Liver (tissue), 8 donors: ENCODE measurements at regions not wholly inside any gene's neighbourhood (a gene's known extent, or its start where the extent isn't known, plus 50 kb on each side); places are given as distances from the start of the nearest gene placed in this dataset.
"Not testable (repeated sequence)": the region's sequence is repeated elsewhere in the genome, so short reads cannot be mapped to it uniquely, and the experiment has no call there.

ENCODE experiments used
- DNase-seq: peaks from one replicate; pipeline ENCODE4 v3.0.0-alpha.2; 2017; ENCODE audit warnings: low spot score
- H3K27ac ChIP-seq, 2 donors: one replicate each; pipeline ENCODE4 v1.7.0; 2013; ENCODE audit warnings: inconsistent platforms in 2 of 2, low read length in 2 of 2, control low read depth in 1 of 2, low read depth in 1 of 2, mild to moderate bottlenecking in 1 of 2
- H3K27me3 ChIP-seq, 4 donors: one replicate each; pipeline versions ENCODE4 v1.6.1 to v1.7.0; 2013; ENCODE audit warnings: low read length in 3 of 4, inconsistent platforms in 1 of 4, mild to moderate bottlenecking in 1 of 4, moderate library complexity in 1 of 4; ENCODE audit not compliant: control insufficient read depth in 4 of 4, insufficient read depth in 4 of 4
- H3K36me3 ChIP-seq, 4 donors: one replicate each; pipeline versions ENCODE4 v1.6.1 to v1.7.0; 2013; ENCODE audit warnings: low read length in 3 of 4, mild to moderate bottlenecking in 3 of 4, low read depth in 1 of 4, moderate library complexity in 1 of 4; ENCODE audit not compliant: control insufficient read depth in 4 of 4, insufficient read depth in 3 of 4
- H3K4me1 ChIP-seq, 4 donors: one replicate each; pipeline versions ENCODE4 v1.6.1 to v1.7.0; 2013; ENCODE audit warnings: low read length in 3 of 4, mild to moderate bottlenecking in 3 of 4, moderate library complexity in 1 of 4; ENCODE audit not compliant: control insufficient read depth in 4 of 4, insufficient read depth in 4 of 4
- H3K4me3 ChIP-seq, 3 donors: one replicate each; pipeline versions ENCODE4 v1.6.1 to v1.7.0; 2013; ENCODE audit warnings: low read length in 3 of 3, control low read depth in 1 of 3, low read depth in 1 of 3, mild to moderate bottlenecking in 1 of 3
- H3K9ac ChIP-seq, 2 donors: one replicate each; pipeline ENCODE4 v1.7.0; 2013; ENCODE audit warnings: low read length in 2 of 2, mild to moderate bottlenecking in 2 of 2, moderate library complexity in 2 of 2, control low read depth in 1 of 2, low read depth in 1 of 2
- H3K9me3 ChIP-seq, 4 donors: one replicate each; pipeline versions ENCODE4 v1.6.1 to v1.7.0; 2013; ENCODE audit warnings: low read length in 3 of 4; ENCODE audit not compliant: control insufficient read depth in 4 of 4
- EGR1 ChIP-seq, 2 donors: IDR thresholded peaks; 2 replicates each; pipeline ENCODE4 v1.6.1; 2016 to 2018; ENCODE audit warnings: antibody characterized with exemption in 2 of 2, low read depth in 2 of 2
- FOXA1 ChIP-seq: IDR thresholded peaks from 2 replicates; pipeline ENCODE4 v1.6.1; 2016; ENCODE audit warnings: antibody characterized with exemption
- FOXA2 ChIP-seq: IDR thresholded peaks from 2 replicates; pipeline ENCODE4 v1.6.1; 2016; ENCODE audit warnings: antibody characterized with exemption
- GABPA ChIP-seq, 2 donors: IDR thresholded peaks in 1 of 2; conservative IDR thresholded peaks in 1 of 2; 2 replicates each; pipeline ENCODE4 v1.6.1; 2016; ENCODE audit warnings: antibody characterized with exemption in 2 of 2, mild to moderate bottlenecking in 1 of 2, moderate library complexity in 1 of 2
- HNF4A ChIP-seq, 2 donors: conservative IDR thresholded peaks; 2 replicates each; pipeline ENCODE4 v1.6.1; 2016; ENCODE audit warnings: antibody characterized with exemption in 2 of 2, mild to moderate bottlenecking in 2 of 2
- HNF4G ChIP-seq: IDR thresholded peaks from 2 replicates; pipeline ENCODE4 v1.6.1; 2016; ENCODE audit warnings: antibody characterized with exemption
- JUND ChIP-seq, 2 donors: IDR thresholded peaks; 2 replicates each; pipeline ENCODE4 v1.6.1; 2016; ENCODE audit warnings: antibody characterized with exemption in 2 of 2
- NR2F2 ChIP-seq: IDR thresholded peaks from 2 replicates; pipeline ENCODE4 v1.6.1; 2016; ENCODE audit warnings: antibody characterized with exemption
- RAD21 ChIP-seq, 2 donors: IDR thresholded peaks; 2 replicates each; pipeline ENCODE4 v1.6.1; 2016; ENCODE audit warnings: antibody characterized with exemption in 2 of 2, mild to moderate bottlenecking in 2 of 2
- RXRA ChIP-seq, 2 donors: IDR thresholded peaks; 2 replicates each; pipeline ENCODE4 v1.6.1; 2017 to 2018; ENCODE audit warnings: antibody characterized with exemption in 2 of 2, mild to moderate bottlenecking in 1 of 2
- SP1 ChIP-seq: IDR thresholded peaks from 2 replicates; pipeline ENCODE4 v1.6.1; 2018; ENCODE audit warnings: antibody characterized with exemption, mild to moderate bottlenecking
- TAF1 ChIP-seq: conservative IDR thresholded peaks from 2 replicates; pipeline ENCODE4 v1.6.1; 2016; ENCODE audit warnings: antibody characterized with exemption, mild to moderate bottlenecking
- YY1 ChIP-seq: IDR thresholded peaks from 2 replicates; pipeline ENCODE4 v1.6.1; 2016; ENCODE audit warnings: antibody characterized with exemption, mild to moderate bottlenecking
- WGBS: extraction: QIAGEN DNeasy Blood & Tissue Kit; methylation state at CpG from one replicate; pipeline ENCODE4 v1.1.7; 2013; 5-methylcytosine and 5-hydroxymethylcytosine counted together
- TF ChIP-seq, protein P1 (sequence below): IDR thresholded peaks from 2 replicates; pipeline ENCODE4 v1.6.1; 2016; ENCODE audit warnings: antibody characterized with exemption
- TF ChIP-seq, protein P2 (sequence below): IDR thresholded peaks from 2 replicates; pipeline ENCODE4 v1.6.1; 2016; ENCODE audit warnings: antibody characterized with exemption
- TF ChIP-seq, protein P3 (sequence below): fragments of 150-350 bp; IDR thresholded peaks from 2 replicates; pipeline ENCODE4 v1.5.1; 2017; ENCODE audit warnings: improper control_type of control experiment, low read depth, low read length; ENCODE audit not compliant: missing input control
- TF ChIP-seq, protein P4 (sequence below): IDR thresholded peaks from 2 replicates; pipeline ENCODE4 v1.6.1; 2016; ENCODE audit warnings: antibody characterized with exemption
- TF ChIP-seq, protein P5 (sequence below): IDR thresholded peaks from 2 replicates; pipeline ENCODE4 v1.6.1; 2016; ENCODE audit warnings: antibody characterized with exemption, mild to moderate bottlenecking
- donor health status: healthy.
- donor health status: healthy.
- donor health status: healthy.
- donor health status: healthy.
- donor health status: healthy.

DNA sequence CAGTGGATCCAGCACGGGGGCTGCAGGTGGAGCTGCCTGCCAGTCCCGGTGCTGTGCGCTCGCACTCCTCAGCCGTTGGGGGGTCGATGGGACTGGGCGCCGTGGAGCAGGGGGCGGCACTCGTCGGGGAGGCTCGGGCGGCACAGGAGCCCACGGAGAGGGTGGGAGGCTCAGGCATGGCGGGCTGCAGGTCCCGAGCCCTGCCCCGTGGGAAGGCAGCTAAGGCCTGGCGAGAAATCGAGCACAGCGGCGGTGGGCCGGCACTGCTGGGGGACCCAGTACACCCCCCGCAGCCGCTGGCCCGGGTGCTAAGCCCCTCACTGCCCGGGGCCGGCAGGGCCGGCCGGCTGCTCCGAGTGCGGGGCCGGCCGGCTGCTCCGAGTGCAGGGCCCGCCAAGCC is 52.3 kb upstream of the MARK1 start:
- not testable (repeated sequence) for H3K27me3 ChIP-seq

DNA sequence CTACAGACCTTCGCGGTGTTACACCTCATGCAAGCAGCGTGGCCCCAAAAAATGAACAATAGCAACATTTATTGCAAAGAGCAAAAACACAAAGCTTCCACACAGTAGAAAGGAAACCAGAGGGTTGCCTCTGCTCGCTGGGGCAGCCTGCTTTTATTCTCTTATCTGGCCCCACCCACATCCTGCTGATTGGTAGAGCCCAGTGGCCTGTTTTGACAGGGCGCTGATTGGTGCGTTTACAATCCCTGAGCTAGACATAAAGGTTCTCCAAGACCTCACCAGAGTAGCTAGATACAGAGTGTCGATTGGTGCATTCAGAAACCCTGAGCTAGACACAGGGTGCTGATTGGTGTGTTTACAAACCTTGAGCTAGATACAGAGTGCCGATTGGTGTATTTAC is 52.8 kb upstream of the MARK1 start:
- H3K4me3 ChIP-seq, DNase-seq, H3K4me1 ChIP-seq, H3K27me3 ChIP-seq, H3K9me3 ChIP-seq, H3K36me3 ChIP-seq, H3K9ac ChIP-seq, H3K27ac ChIP-seq: not testable (repeated sequence)
- 91% methylated on average over 8 of the region's 8 CpGs for WGBS

More for the DNA sequence above, 52.3 kb upstream of the MARK1 start:
- not testable (repeated sequence) for H3K36me3 ChIP-seq, DNase-seq, H3K4me1 ChIP-seq, H3K27ac ChIP-seq, H3K9ac ChIP-seq, H3K9me3 ChIP-seq, H3K4me3 ChIP-seq
- WGBS, result 91% methylated on average over 35 of the region's 35 CpGs

DNA sequence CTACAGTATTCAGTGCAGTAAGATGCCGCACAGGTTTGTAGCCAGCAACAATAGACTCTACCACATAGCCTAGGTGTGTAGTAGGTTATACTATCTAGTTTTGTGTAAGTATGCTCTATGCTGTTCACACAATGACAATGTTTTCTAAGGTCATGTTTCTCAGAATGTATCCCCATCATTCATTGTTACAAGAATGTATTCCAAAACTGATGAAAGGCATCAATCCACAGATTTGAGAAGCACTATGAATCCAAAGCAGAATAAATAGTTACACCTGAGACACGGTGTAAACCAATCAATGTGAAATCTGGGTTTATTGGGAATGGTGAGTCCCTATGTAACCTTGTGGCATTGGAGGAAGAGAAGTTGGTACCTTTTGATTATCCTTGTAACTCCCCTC is 54.5 kb upstream of the MARK1 start:
- Histone ChIP-seq H3K36me3 (no peaks in the 10 kb centered on the region), H3K27ac (no peak overlapping the region), H3K9me3 (peaks cover 0 to 3% (median under 1%) of the 10 kb centered on the region in 4 donors), H3K4me1 (no peaks in the 10 kb centered on the region), H3K27me3 (no peaks in the 10 kb centered on the region), H3K4me3 (no peak overlapping the region), H3K9ac (no peak overlapping the region)
- 94% methylated on average over 2 of the region's 2 CpGs for WGBS
- TF ChIP-seq, protein P1, sequence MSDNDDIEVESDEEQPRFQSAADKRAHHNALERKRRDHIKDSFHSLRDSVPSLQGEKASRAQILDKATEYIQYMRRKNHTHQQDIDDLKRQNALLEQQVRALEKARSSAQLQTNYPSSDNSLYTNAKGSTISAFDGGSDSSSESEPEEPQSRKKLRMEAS, result no peak
- no peak for TF ChIP-seq JUND (IDR thresholded peaks at IDR 0.05)
- no peak for TF ChIP-seq TAF1
- TF ChIP-seq HNF4A (conservative IDR thresholded peaks at IDR 0.05), result no peak
- no peak for TF ChIP-seq FOXA2
- TF ChIP-seq, protein P2, sequence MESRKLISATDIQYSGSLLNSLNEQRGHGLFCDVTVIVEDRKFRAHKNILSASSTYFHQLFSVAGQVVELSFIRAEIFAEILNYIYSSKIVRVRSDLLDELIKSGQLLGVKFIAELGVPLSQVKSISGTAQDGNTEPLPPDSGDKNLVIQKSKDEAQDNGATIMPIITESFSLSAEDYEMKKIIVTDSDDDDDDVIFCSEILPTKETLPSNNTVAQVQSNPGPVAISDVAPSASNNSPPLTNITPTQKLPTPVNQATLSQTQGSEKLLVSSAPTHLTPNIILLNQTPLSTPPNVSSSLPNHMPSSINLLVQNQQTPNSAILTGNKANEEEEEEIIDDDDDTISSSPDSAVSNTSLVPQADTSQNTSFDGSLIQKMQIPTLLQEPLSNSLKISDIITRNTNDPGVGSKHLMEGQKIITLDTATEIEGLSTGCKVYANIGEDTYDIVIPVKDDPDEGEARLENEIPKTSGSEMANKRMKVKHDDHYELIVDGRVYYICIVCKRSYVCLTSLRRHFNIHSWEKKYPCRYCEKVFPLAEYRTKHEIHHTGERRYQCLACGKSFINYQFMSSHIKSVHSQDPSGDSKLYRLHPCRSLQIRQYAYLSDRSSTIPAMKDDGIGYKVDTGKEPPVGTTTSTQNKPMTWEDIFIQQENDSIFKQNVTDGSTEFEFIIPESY, result no peak
- no peak for TF ChIP-seq SP1
- TF ChIP-seq, protein P3, sequence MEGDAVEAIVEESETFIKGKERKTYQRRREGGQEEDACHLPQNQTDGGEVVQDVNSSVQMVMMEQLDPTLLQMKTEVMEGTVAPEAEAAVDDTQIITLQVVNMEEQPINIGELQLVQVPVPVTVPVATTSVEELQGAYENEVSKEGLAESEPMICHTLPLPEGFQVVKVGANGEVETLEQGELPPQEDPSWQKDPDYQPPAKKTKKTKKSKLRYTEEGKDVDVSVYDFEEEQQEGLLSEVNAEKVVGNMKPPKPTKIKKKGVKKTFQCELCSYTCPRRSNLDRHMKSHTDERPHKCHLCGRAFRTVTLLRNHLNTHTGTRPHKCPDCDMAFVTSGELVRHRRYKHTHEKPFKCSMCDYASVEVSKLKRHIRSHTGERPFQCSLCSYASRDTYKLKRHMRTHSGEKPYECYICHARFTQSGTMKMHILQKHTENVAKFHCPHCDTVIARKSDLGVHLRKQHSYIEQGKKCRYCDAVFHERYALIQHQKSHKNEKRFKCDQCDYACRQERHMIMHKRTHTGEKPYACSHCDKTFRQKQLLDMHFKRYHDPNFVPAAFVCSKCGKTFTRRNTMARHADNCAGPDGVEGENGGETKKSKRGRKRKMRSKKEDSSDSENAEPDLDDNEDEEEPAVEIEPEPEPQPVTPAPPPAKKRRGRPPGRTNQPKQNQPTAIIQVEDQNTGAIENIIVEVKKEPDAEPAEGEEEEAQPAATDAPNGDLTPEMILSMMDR, result no peak
- no peak for TF ChIP-seq HNF4G
- TF ChIP-seq, protein P4, sequence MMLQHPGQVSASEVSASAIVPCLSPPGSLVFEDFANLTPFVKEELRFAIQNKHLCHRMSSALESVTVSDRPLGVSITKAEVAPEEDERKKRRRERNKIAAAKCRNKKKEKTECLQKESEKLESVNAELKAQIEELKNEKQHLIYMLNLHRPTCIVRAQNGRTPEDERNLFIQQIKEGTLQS, result no peak
- TF ChIP-seq GABPA (IDR thresholded peaks at IDR 0.05 in 1 of 2, conservative IDR thresholded peaks at IDR 0.05 in 1 of 2), result no peak
- no peak for TF ChIP-seq RXRA (IDR thresholded peaks at IDR 0.05)
- no peak for TF ChIP-seq FOXA1
- TF ChIP-seq NR2F2, result no peak
- no peak for TF ChIP-seq EGR1 (IDR thresholded peaks at IDR 0.05; ENCODE audit: low read depth in 2 of 2)
- no peak for TF ChIP-seq YY1
- TF ChIP-seq RAD21 (IDR thresholded peaks at IDR 0.05), result no peak
- TF ChIP-seq, protein P5, sequence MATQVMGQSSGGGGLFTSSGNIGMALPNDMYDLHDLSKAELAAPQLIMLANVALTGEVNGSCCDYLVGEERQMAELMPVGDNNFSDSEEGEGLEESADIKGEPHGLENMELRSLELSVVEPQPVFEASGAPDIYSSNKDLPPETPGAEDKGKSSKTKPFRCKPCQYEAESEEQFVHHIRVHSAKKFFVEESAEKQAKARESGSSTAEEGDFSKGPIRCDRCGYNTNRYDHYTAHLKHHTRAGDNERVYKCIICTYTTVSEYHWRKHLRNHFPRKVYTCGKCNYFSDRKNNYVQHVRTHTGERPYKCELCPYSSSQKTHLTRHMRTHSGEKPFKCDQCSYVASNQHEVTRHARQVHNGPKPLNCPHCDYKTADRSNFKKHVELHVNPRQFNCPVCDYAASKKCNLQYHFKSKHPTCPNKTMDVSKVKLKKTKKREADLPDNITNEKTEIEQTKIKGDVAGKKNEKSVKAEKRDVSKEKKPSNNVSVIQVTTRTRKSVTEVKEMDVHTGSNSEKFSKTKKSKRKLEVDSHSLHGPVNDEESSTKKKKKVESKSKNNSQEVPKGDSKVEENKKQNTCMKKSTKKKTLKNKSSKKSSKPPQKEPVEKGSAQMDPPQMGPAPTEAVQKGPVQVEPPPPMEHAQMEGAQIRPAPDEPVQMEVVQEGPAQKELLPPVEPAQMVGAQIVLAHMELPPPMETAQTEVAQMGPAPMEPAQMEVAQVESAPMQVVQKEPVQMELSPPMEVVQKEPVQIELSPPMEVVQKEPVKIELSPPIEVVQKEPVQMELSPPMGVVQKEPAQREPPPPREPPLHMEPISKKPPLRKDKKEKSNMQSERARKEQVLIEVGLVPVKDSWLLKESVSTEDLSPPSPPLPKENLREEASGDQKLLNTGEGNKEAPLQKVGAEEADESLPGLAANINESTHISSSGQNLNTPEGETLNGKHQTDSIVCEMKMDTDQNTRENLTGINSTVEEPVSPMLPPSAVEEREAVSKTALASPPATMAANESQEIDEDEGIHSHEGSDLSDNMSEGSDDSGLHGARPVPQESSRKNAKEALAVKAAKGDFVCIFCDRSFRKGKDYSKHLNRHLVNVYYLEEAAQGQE, result no peak
- DNase-seq, result no peak
